ENCODE measurements at regions not wholly inside any gene's neighbourhood (a gene's known extent, or its start where the extent isn't known, plus 50 kb on each side); places are given as distances from the start of the nearest gene placed in this dataset.

GRCh38 chr4:127143460-127144195 lies 489.1 kb upstream of the INTU start:
- TF ChIP-seq ZFX (IDR thresholded peaks at IDR 0.05; ENCODE audit: borderline replicate concordance) (no peak), CTCF (IDR thresholded peaks at IDR 0.05) (no peak)
- no peak overlapping the region for H3K27ac ChIP-seq

GRCh38 chr4:127145006-127145540 lies 487.7 kb upstream of the INTU start:
- H3K27ac ChIP-seq = no peak overlapping the region
- TF ChIP-seq ZFX (IDR thresholded peaks at IDR 0.05; ENCODE audit: borderline replicate concordance) (no peak), CTCF (IDR thresholded peaks at IDR 0.05) (no peak)

GRCh38 chr4:127148165-127148564 lies 484.6 kb upstream of the INTU start:
- no peak overlapping the region for H3K27ac ChIP-seq
- TF ChIP-seq CTCF (IDR thresholded peaks at IDR 0.05) (no peak), ZFX (IDR thresholded peaks at IDR 0.05; ENCODE audit: borderline replicate concordance) (no peak)

GRCh38 chr4:127149086-127149485 lies 483.7 kb upstream of the INTU start:
- H3K27ac ChIP-seq = no peak overlapping the region
- no peak for TF ChIP-seq CTCF (IDR thresholded peaks at IDR 0.05)

GRCh38 chr4:127151941-127152340 lies 480.8 kb upstream of the INTU start:
- TF ChIP-seq CTCF (IDR thresholded peaks at IDR 0.05) (no peak), ZFX (IDR thresholded peaks at IDR 0.05; ENCODE audit: borderline replicate concordance) (no peak)
- no peak overlapping the region for H3K27ac ChIP-seq

GRCh38 chr4:127155116-127155515 lies 477.6 kb upstream of the INTU start:
- TF ChIP-seq CTCF (IDR thresholded peaks at IDR 0.05) = no peak
- TF ChIP-seq ZFX (IDR thresholded peaks at IDR 0.05; ENCODE audit: borderline replicate concordance) = no peak
- no peak overlapping the region for H3K27ac ChIP-seq

- TF ChIP-seq CTCF (IDR thresholded peaks at IDR 0.05) (no peak), ZFX (IDR thresholded peaks at IDR 0.05; ENCODE audit: borderline replicate concordance) (no peak)
- no peak overlapping the region for H3K27ac ChIP-seq
Observed at GRCh38 chr4:127155555-127155954, 477.2 kb upstream of the INTU start.

All from 22Rv1 (cell line).